T-helper 1 cell (primary cell): ENCODE measurements at regions not wholly inside any gene's neighbourhood (a gene's known extent, or its start where the extent isn't known, plus 50 kb on each side); places are given as distances from the start of the nearest gene placed in this dataset.
"Not testable (repeated sequence)": the region's sequence is repeated elsewhere in the genome, so short reads cannot be mapped to it uniquely, and the experiment has no call there.

ENCODE experiments used
- DNase-seq, 5 donors: peaks; one replicate each; pipeline ENCODE4 v3.0.0-alpha.2; 2012 to 2020

- DNase-seq: no peak
These were observed 76.5 kb downstream of the ARL5B start for GRCh38 chr10:18735711-18736110.

DNA sequence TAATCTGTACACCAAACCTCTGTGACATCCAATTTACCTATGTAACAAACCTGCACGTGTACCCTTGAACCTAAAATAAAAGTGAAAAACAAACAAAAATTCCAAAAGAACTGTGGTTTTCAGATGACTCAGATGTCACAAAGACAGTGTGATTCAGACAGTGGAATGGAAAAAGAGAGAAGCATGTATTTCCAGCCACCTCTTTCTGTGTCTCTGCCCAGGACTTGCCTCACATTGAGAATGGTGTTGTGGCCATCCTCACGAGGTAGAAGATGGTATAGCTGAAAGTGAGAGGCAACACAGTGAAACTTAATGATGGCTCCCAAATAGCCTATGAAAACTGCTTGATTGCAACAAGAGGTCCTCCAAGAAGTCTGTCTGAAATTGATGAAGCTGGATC, 78.0 kb downstream of the ARL5B start:
- no peak for DNase-seq

- no peak for DNase-seq
These were observed 78.6 kb downstream of the ARL5B start for GRCh38 chr10:18737841-18738240.

DNA sequence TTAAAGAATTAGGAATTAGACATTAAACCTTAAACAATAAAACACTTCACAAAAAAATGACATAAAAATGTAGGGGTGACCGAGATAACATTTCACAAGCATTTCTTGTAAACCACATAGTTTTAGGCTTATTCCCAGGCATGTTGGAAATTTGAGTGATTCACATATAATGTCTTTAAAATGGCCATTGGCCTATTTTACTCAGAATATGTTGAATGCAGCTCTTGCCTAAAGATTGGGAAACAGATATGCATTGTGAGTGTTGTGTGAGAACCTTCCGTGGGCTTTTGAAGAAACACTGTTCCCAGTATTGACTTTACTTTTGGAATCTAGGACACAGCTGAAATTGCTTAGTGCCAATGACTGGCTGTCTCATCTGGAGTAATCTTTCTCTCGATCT, 79.6 kb downstream of the ARL5B start:
- DNase-seq: no peak

GRCh38 chr10:18743926-18744325, 84.7 kb downstream of the ARL5B start:
- no peak for DNase-seq

DNA sequence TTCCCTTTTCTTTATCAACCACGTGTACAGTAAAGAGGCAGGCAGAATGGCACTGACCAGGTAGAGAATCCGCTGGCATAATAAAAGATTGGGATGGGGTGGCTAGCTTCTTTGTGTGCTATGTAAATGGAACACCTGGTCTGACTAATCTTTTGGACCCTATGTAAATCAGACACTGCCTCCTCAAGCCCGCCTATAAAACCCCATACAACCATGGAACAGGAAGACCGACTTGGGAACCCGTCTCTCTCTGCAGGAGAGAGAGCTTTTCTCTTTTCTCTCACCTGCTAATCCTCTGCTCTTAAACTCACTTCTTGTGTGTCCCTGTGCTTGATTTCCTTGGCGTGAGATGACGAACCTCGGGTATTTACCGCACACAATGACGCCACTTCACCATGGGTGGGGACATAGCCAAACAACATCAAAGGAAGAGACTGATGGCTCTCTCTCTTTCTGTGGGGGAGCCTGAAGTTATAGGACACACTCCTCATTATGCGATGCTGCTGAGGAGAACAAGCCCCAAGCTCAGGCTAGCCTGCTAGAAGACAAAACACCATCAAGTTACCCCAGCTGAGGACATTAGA, 94.2 kb downstream of the ARL5B start:
- DNase-seq: no peak

DNA sequence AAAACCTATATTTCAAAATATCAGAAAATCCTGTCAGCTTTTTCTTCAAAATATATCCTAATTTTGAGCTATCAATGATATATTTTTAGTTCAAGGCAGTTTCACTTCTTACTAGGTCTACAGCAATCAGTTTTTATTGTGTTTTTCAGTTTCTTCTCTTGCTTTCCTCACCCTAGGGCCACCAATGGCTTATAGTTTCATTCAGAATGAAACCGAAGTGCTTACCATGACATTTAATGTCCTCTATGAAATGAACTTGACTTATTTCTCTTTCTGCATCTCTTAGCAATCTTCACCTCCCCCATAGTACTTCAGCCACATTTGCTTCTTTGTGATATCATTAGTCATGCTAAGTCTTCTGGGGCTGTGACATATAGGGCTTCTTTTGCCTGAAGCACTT, 100.3 kb downstream of the ARL5B start:
- DNase-seq: no peak

- no peak for DNase-seq
These were observed 101.6 kb downstream of the ARL5B start for GRCh38 chr10:18760836-18761235.

DNA sequence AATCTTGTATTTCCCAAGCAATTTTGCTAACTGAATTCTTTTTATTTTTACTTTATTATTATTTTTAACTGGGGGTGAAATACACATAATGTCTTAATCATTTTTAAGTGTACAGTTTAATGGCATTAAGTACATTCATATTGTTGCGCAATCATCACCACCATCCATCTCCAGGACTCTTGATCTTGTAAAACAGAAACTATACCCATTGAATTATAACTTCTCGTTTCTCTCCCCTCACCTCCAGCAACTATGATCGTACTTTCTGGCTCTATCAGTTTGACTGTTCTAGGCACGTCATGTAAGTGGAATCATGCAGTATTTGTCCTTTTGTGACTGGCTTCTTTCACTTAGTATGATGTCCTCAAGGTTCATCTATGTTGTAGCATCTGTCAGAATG, 108.8 kb downstream of the ARL5B start:
- no peak for DNase-seq

DNA sequence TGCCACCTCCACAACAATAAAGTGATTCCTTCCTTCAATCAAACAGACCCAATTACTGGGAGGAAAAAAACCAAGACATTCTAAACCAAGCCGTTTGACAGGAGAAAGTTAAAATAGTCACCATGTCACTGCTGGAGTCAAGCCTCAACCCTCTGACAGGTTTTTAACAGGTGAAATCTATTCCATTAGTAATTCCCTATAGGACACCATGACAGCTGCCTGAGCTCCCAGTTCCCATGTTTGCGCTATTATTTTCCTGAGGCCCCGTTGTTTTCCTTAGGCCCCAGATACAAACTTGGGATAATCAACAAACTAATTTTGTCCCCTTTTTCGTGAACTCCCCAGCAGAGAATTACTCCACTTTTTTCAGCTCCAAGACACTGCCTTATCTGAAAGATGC, 113.9 kb downstream of the ARL5B start:
- DNase-seq: no peak

DNA sequence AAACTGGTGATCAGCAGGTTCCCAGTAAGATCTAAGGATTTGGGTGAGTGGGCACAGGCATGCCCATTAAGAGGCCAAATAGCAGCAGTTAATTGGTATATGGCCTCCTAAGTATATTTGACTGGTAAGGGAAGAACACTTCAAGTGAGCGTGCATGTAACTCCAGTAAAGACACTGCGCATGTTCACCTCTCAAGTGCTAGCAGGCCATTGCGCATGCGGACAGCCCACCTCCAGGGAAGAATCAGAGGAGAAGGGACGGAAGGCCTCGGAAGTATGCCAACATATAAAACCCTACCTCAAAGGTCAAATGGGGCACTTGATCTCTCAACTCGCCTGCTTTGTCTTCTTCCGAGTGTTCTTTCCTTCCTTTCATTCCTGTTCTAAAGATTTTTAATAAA, 118.0 kb downstream of the ARL5B start:
- no peak for DNase-seq

- no peak for DNase-seq
These were observed 127.2 kb downstream of the ARL5B start for GRCh38 chr10:18786478-18786877.

- DNase-seq: no peak
These were observed 134.7 kb downstream of the ARL5B start for GRCh38 chr10:18793951-18794350.

DNA sequence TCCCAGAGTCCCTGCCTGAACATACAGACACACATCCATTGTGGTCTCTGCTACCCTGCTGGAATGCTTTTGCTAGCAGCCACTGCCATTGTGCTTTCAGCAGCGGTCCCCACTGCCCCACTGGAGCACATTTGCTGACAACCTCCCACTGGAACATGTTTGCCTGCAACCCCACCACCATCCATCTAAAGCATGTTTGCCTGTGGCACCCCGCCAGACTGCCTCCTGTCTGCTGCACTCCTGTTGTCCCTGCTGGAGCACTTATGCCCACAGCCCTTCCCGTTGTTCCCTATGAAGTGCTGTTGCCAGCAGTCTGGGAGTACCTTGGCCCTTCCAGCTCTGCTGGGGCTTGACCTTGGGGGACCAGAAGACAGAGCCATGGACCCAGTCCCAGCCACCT, 136.3 kb downstream of the ARL5B start:
- no peak for DNase-seq

DNA sequence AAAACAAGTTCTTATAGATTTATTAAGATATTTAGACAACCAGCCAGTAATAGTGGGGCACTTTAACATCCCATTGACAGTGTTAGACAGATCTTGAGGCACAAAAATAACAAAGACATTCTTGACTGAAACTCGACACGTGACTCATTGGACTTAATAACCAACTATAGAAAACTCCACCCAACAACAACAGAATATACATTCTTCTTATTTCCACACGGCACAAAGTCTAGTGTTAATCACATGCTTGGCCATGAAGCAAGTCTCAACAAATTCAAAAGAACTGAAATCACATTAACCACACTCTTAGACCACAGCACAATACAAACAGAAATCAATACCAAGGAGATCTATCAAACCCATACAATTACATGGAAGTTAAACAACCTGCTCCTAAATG, 138.1 kb downstream of the ARL5B start:
- no peak for DNase-seq

DNA sequence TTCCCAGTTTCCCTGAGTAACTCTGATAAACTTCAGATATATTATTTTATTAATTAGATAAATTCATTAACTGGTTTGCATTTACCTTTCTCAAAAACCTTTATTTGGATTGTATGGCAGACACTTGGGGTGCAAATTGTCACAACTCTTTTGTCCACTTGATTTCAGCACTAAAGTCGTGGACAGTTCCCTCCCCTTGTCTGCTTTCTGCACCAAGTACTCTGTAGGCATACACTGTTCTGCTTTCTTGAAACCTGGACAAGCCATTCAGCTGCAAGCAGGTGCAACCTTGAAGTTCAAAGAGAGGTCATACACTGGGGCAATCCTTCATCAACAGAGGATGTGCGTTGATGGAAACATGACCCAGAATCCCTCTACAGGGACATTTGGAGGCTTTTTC, 162.9 kb downstream of the ARL5B start:
- no peak for DNase-seq

GRCh38 chr10:18829259-18829658, 170.0 kb downstream of the ARL5B start:
- DNase-seq: no peak

GRCh38 chr10:18830277-18830676, 171.0 kb downstream of the ARL5B start:
- DNase-seq: no peak

DNA sequence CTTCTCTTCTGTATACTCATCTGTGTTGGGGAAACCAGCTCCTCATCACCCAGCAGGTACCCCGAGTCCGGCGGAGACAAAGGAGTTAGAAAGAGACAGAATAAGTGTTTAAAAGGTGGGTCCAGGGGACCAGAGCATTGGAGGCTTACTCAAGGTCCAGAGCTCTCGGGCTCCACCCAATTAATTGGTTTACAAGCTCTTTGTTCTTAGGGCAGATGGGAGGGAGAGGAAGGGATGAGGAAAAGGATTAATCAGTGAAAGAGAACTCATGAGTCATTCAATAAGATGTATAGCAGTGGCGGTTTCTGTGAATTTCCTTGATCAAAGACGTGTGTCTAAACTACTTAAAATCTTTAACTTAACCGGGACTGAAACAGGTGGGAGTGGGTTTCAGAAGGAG, 192.0 kb upstream of the MALRD1 start:
- DNase-seq: not testable (repeated sequence)

- DNase-seq: no peak
These were observed 188.9 kb upstream of the MALRD1 start for GRCh38 chr10:18859659-18860058.

DNA sequence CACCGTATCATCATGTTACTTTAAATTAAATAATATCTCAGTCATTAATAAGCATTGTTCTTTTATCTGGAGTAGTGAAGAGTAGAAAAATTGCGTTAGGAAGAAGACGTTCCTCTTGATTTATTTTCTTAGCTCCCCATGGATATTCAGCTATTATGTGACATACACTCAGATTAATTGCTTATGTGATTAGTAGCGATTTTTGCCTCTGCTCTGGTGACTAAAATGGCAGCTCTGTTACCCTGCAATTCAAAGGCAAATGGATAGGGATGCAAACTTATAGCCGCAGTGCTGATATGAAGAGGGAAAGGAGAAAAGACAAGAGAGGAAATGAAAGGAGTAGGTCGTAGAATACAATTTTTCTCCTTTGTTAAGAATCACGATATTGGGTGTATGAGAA, 188.4 kb upstream of the MALRD1 start:
- DNase-seq: no peak

- DNase-seq: no peak
These were observed 187.9 kb upstream of the MALRD1 start for GRCh38 chr10:18860631-18861240.

DNA sequence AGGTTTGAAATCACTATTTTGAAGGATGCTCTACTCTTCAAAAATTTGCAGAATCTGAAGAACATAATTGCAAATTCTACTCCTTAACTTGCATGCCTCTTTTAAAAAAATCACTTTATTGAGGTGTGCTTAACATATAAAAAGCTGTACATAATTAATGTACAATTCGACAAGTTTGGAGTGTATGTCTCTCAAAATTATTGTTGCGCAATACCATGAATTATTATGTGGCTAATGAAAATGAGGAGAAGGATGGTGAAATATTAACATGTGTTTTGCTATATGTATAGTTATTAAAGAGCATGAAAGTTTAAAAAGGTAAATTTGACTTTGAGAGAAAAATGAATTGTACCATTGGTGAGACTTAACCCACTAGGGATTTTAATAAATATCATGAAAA, 187.2 kb upstream of the MALRD1 start:
- no peak for DNase-seq

DNA sequence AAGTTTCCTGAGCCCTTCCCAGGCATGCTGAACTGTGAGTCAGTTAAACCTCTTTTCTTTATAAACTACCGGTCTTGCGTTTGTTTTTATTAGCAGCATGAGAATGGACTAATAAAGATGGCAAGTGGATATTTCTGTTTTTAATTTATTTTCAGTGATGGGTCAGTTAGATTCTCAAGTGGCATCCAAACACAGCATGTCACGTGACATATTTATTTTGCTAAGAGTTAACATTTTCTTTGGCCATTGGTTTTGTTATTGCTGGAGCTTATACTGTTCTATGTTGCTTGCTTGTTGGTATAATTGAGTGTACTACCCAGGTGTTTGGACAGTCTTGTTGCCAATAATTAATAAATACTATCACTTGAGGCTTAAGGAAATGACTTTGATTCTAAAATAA, 181.7 kb upstream of the MALRD1 start:
- no peak for DNase-seq

DNA sequence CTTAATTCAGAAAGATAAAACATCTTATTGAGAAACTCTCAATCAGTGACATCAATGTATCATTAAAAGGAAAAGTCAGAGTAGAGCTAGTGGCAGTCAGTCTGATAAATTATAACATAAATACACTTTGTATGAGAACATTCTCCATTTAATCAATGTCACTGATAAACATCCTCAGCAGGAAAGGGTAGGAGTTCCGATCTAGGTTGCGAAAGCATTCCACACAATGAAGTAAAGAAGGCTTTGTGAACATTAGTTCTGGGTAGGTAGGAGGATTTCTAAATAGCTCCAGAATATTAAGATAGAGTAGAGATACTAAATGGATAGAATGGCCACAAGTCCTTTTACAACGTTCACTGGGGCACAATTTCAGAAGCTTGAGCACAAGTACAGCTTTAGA, 179.7 kb upstream of the MALRD1 start:
- DNase-seq: no peak
